OCI-LY7 (cell line): ENCODE measurements at regions not wholly inside any gene's neighbourhood (a gene's known extent, or its start where the extent isn't known, plus 50 kb on each side); places are given as distances from the start of the nearest gene placed in this dataset.

Experiments used
- BruUV-seq: library from RNA; stranded (reverse); fragments of 400-500 nt; replicated peaks from 2 replicates; lab custom pipeline; 2021; lab: Mats Ljungman, UMichigan
- CTCF ChIA-PET: fragments of 300-600 bp; sonication (Branson Sonifier 250); formaldehyde crosslinking; loops from one replicate; lab custom pipeline; 2022; ENCODE audit warnings: antibody characterized with exemption; ENCODE audit not compliant: unreplicated experiment; lab: Charles Lee
- POLR2A ChIA-PET: fragments of 300-600 bp; sonication (Branson Sonifier 250); formaldehyde crosslinking; loops from one replicate; lab custom pipeline; 2022; ENCODE audit warnings: antibody characterized with exemption; lab: Charles Lee
- DNase-seq: peaks from one replicate; pipeline ENCODE4 v3.0.0-alpha.2; 2015; ENCODE audit warnings: low spot score
- H2AFZ ChIP-seq: fragments of 200-600 bp; sonication (generic), shearing (Covaris generic); 2 replicates; pipeline ENCODE4 v1.6.1; 2014; ENCODE audit warnings: mild to moderate bottlenecking, antibody characterized with exemption, low read length, moderate library complexity
- H3K27ac ChIP-seq: fragments of 200-600 bp; sonication (generic); 2 replicates; pipeline ENCODE4 v1.5.1; 2014; ENCODE audit warnings: mixed run types, low read depth, mild to moderate bottlenecking, moderate library complexity, low read length, inconsistent platforms; ENCODE audit not compliant: poor library complexity, severe bottlenecking
- H3K36me3 ChIP-seq: fragments of 200-600 bp; sonication (generic); 2 replicates; pipeline ENCODE4 v1.6.1; 2014; ENCODE audit warnings: mild to moderate bottlenecking, antibody characterized with exemption, low read length, moderate library complexity, mixed read lengths; ENCODE audit not compliant: insufficient read depth
- H3K4me1 ChIP-seq: fragments of 200-600 bp; sonication (generic); 2 replicates; pipeline ENCODE4 v1.5.1; 2014; ENCODE audit warnings: mild to moderate bottlenecking, low read length; ENCODE audit not compliant: insufficient read depth, poor library complexity, severe bottlenecking
- H3K4me2 ChIP-seq: fragments of 200-600 bp; sonication (generic); 2 replicates; pipeline ENCODE4 v1.6.1; 2014; ENCODE audit warnings: mild to moderate bottlenecking, low read length
- H3K4me3 ChIP-seq: fragments of 200-600 bp; sonication (generic); 2 replicates; pipeline ENCODE4 v1.5.1; 2014; ENCODE audit warnings: mild to moderate bottlenecking, low read depth, low read length; ENCODE audit not compliant: poor library complexity, severe bottlenecking
- H3K79me2 ChIP-seq: fragments of 200-600 bp; sonication (generic); 2 replicates; pipeline ENCODE4 v1.6.1; 2016; ENCODE audit warnings: low read depth, mild to moderate bottlenecking, low read length, moderate library complexity, mixed read lengths; ENCODE audit not compliant: insufficient read depth
- H3K9me2 ChIP-seq: fragments of 200-600 bp; sonication (generic); 2 replicates; pipeline ENCODE4 v1.6.1; 2016; ENCODE audit warnings: mild to moderate bottlenecking, low read length, mixed read lengths; ENCODE audit not compliant: insufficient read depth
- H3K9me3 ChIP-seq: fragments of 200-600 bp; sonication (generic); 2 replicates; pipeline ENCODE4 v1.6.1; 2014; ENCODE audit warnings: mild to moderate bottlenecking, mixed run types, low read length, mixed read lengths
- H4K20me1 ChIP-seq: fragments of 200-600 bp; sonication (generic); 2 replicates; pipeline ENCODE4 v1.6.1; 2014; ENCODE audit warnings: mild to moderate bottlenecking, antibody characterized with exemption, low read length, moderate library complexity, mixed read lengths; ENCODE audit not compliant: insufficient read depth
- CTCF ChIP-seq: fragments of 200-600 bp; sonication (generic); conservative IDR thresholded peaks from 2 replicates; pipeline ENCODE4 v1.5.1; 2014; ENCODE audit warnings: mild to moderate bottlenecking, antibody characterized with exemption, low read length, moderate library complexity, mixed read lengths
- EZH2phosphoT487 ChIP-seq: fragments of 200-600 bp; sonication (generic); IDR thresholded peaks from 2 replicates; pipeline ENCODE4 v1.6.1; 2018; ENCODE audit warnings: low read depth, borderline replicate concordance, mild to moderate bottlenecking, mixed run types, antibody characterized with exemption, low read length, moderate library complexity, mixed read lengths
- intact Hi-C: fragments of 100-400 bp; cut with micrococcal nuclease; formaldehyde crosslinking; loops from one replicate; pipeline ENCODE4 v1.10.0; 2022; ENCODE audit not compliant: unreplicated experiment

GRCh38 chrX:147340947-147341346 lies 526.4 kb upstream of the CXorf51A start:
- BruUV-seq: no TSS peak
- no peaks in the 10 kb centered on the region for H3K9me2 ChIP-seq
- DNase-seq: no peak
- H3K4me1 ChIP-seq: no peaks in the 10 kb centered on the region
- no peak overlapping the region for H3K4me2 ChIP-seq
- POLR2A ChIA-PET: no interaction called here
- TF ChIP-seq CTCF (no peak), EZH2phosphoT487 (no peak)
- H4K20me1 ChIP-seq: no peaks in the 10 kb centered on the region
- no peak overlapping the region for H2AFZ ChIP-seq
- no peaks in the 10 kb centered on the region for H3K9me3 ChIP-seq
- CTCF ChIA-PET: no interaction called here
- intact Hi-C loops: no loop called here
- H3K36me3 ChIP-seq: no peaks in the 10 kb centered on the region
- H3K79me2 ChIP-seq: no peaks in the 10 kb centered on the region
- no peak overlapping the region for H3K27ac ChIP-seq
- H3K4me3 ChIP-seq: no peak overlapping the region

- Histone ChIP-seq H3K4me2 (no peak overlapping the region), H3K36me3 (no peaks in the 10 kb centered on the region), H4K20me1 (no peaks in the 10 kb centered on the region), H3K27ac (no peak overlapping the region), H2AFZ (no peak overlapping the region), H3K4me3 (no peak overlapping the region), H3K9me2 (no peaks in the 10 kb centered on the region), H3K9me3 (no peaks in the 10 kb centered on the region), H3K79me2 (no peaks in the 10 kb centered on the region), H3K4me1 (no peaks in the 10 kb centered on the region)
- intact Hi-C loops: no loop called here
- no peak for DNase-seq
- TF ChIP-seq EZH2phosphoT487 (no peak), CTCF (no peak)
- ChIA-PET POLR2A (interaction anchor here (0.6 kb wide), 1 partner anchor 68 kb away, joined by 5 read pairs; no protein-coding TSS in a partner anchor), CTCF (no interaction called here)
- BruUV-seq: no TSS peak
Observed at GRCh38 chrX:147333821-147334220, 519.3 kb upstream of the CXorf51A start.

GRCh38 chrX:147322496-147322895 lies 508.0 kb upstream of the CXorf51A start:
- no peaks in the 10 kb centered on the region for H3K9me2 ChIP-seq

More at GRCh38 chrX:147322496-147322895, 508.0 kb upstream of the CXorf51A start:
- intact Hi-C loops: no loop called here
- POLR2A ChIA-PET: no interaction called here
- H3K36me3 ChIP-seq: no peaks in the 10 kb centered on the region
- no peak for DNase-seq
- H3K4me3 ChIP-seq: no peak overlapping the region
- no peak overlapping the region for H3K27ac ChIP-seq
- CTCF ChIA-PET: no interaction called here
- H3K4me1 ChIP-seq: no peaks in the 10 kb centered on the region
- no peaks in the 10 kb centered on the region for H3K79me2 ChIP-seq
- H3K4me2 ChIP-seq: no peak overlapping the region
- H4K20me1 ChIP-seq: no peaks in the 10 kb centered on the region
- H3K9me3 ChIP-seq: no peaks in the 10 kb centered on the region
- TF ChIP-seq CTCF (no peak), EZH2phosphoT487 (no peak)
- no TSS peak for BruUV-seq
- H2AFZ ChIP-seq: no peak overlapping the region
